ENCODE measurements at regions not wholly inside any gene's neighbourhood (a gene's known extent, or its start where the extent isn't known, plus 50 kb on each side); places are given as distances from the start of the nearest gene placed in this dataset.

DNA sequence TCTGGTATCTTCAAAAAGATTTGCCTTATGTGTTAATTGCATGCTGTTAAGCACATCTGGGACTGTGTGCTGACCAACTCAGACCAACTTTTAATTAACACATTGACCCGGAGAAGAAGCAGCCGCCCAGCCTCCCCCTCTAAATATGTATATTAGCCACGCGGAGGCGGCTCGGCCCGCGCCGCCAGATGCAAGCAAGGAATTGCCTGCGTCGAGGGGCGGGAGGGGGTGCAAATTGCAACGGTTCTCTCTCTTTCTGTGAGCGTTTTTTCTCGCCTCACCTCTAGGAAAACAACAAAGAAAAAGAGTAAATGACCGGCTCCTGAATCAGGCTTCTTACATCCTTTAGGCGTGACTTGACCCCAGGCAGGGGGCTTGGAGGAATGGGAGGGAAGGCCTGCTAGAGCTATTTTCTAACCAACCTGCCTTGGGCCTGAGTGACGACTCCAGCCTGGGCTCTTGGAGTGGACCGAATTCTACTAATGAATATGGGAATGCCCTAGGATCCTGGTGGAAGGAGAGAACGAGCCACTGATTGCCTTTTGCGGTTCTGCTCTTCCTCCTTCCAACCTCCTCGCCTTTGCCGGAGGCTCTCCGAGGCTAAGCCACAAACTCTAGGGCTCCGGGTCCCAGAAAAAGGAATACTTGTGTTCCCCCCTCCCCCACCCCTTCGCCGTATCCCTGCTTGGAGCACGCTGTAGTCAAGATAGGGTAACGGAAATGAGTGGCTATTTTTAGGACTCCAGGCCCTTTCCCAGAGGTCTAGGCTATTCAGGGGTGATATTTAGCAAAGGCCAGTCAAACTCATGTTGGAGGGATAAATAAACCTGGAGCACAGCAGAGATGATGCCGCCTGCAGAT lies 417.0 kb upstream of the ESRRG start:
- peaks cover 0 to 25% of the 10 kb centered on the region in 2 donors for H3K27me3 ChIP-seq
- H3K27ac ChIP-seq: no peak overlapping the region
- TF ChIP-seq, protein P1, sequence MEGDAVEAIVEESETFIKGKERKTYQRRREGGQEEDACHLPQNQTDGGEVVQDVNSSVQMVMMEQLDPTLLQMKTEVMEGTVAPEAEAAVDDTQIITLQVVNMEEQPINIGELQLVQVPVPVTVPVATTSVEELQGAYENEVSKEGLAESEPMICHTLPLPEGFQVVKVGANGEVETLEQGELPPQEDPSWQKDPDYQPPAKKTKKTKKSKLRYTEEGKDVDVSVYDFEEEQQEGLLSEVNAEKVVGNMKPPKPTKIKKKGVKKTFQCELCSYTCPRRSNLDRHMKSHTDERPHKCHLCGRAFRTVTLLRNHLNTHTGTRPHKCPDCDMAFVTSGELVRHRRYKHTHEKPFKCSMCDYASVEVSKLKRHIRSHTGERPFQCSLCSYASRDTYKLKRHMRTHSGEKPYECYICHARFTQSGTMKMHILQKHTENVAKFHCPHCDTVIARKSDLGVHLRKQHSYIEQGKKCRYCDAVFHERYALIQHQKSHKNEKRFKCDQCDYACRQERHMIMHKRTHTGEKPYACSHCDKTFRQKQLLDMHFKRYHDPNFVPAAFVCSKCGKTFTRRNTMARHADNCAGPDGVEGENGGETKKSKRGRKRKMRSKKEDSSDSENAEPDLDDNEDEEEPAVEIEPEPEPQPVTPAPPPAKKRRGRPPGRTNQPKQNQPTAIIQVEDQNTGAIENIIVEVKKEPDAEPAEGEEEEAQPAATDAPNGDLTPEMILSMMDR (IDR thresholded peaks at IDR 0.05): no peak
- TF ChIP-seq POLR2A (IDR thresholded peaks at IDR 0.05): no peak
- peaks cover 0 to 5% (median 0%) of the 10 kb centered on the region in 4 donors for H3K9me3 ChIP-seq
- no peaks in the 10 kb centered on the region for H3K36me3 ChIP-seq
- H3K4me1 ChIP-seq: peaks cover 0 to 16% (median 0%) of the 10 kb centered on the region in 4 donors
- DNase-seq: no peak
- no peak overlapping the region for H3K4me3 ChIP-seq

DNA sequence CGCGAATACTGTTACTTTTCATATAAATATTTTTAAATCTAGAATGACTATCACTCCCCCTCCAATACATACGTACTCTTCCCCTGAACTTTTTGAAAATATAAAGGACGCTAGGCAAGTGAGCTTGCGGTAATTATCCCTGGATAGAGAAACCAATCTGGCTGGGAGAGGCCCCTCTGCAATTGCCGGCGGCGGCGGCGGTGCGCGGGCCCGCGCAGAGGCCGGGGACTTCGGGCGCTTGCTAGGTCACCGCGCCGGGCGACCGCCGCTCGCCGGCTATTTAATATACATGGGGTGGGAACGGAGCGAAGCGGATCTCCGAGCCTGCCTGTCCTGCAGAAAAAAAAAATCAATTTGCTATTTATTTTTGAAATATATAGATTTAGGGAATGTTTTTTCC lies 416.3 kb upstream of the ESRRG start:
- H3K27ac ChIP-seq: no peak overlapping the region

DNA sequence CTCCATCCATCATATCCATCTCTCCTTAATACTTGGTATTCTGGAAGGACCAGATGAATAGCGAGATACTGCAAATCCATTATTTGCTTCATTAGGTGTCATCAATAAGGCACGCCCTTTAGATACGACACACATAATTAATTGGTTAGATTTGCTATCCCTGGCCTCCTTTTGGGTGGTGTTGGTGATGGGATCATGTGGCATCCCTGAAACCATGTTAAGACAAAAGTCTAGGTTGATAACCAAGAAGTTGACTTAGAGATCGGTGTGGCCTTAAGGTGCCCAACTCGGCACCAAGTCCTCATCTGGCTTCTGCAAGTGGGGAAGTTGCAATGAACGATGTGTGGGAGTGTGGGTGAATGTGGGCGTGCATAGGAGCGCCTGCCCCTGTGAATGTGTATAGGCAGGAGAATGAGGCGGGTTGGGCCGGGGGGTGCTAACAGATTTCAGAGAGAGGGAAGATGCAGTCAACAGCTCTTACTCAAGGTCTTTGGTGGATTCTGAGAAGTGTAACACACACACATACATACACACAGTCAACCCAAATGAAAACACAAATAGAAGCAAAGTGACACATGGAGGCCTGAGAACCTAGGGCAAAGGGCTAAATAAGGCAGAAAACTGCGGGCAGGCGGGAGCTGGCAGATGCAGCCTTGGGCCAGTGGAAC lies 415.7 kb upstream of the ESRRG start:
- no peak for DNase-seq
- Histone ChIP-seq H3K27me3 (peaks cover 0 to 27% of the 10 kb centered on the region in 2 donors), H3K36me3 (no peaks in the 10 kb centered on the region), H3K9me3 (peaks cover 0 to 5% (median 0%) of the 10 kb centered on the region in 4 donors), H3K27ac (no peak overlapping the region), H3K4me1 (peaks cover 0 to 29% (median 0%) of the 10 kb centered on the region in 4 donors), H3K4me3 (no peak overlapping the region)
- TF ChIP-seq POLR2A (IDR thresholded peaks at IDR 0.05): no peak
- TF ChIP-seq, protein P1 (IDR thresholded peaks at IDR 0.05): no peak

More for the DNA sequence above, 416.3 kb upstream of the ESRRG start:
- Histone ChIP-seq H3K36me3 (no peaks in the 10 kb centered on the region), H3K9me3 (peaks cover 0 to 5% (median 0%) of the 10 kb centered on the region in 4 donors), H3K4me1 (peaks cover 0 to 23% (median 0%) of the 10 kb centered on the region in 4 donors), H3K27me3 (peaks cover 0 to 27% of the 10 kb centered on the region in 2 donors), H3K4me3 (peak overlapping the region in 1 of 4 donors; percentile 9)
- DNase-seq: no peak
- TF ChIP-seq POLR2A (IDR thresholded peaks at IDR 0.05): no peak
- TF ChIP-seq, protein P1 (IDR thresholded peaks at IDR 0.05): no peak

DNA sequence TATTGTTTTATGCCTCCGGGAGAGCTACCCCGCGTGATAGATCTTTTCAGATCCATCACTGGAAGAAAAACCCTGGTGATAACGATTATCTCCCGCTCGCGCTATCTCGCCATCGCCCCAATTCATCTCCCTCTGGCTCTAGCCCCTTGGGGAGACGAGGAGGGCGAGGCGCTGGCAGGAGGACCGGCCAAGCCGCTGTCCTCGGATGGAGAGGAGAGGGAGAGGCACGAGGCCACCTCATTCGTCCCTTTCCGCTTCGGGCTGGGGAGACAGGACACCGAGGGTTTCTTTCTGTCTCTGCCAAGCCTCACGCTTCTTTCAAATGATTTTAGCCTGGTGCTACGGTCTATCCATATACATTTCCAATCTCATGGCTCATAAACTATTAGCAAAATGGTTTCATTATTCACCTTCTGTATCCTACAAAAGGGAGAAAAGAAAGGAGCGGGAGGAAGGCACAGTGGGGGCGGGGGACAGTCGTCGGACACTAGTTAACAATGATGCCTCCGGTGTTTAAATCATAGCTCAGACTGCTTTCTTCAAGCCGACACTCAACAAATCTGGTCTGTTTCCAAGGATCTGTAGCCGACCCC lies 415.0 kb upstream of the ESRRG start:
- H3K36me3 ChIP-seq: no peaks in the 10 kb centered on the region
- no peak overlapping the region for H3K27ac ChIP-seq
- peaks cover 0 to 27% of the 10 kb centered on the region in 2 donors for H3K27me3 ChIP-seq
- peaks cover 0 to 31% (median 0%) of the 10 kb centered on the region in 4 donors for H3K4me1 ChIP-seq
- peaks cover 0 to 5% (median 0%) of the 10 kb centered on the region in 4 donors for H3K9me3 ChIP-seq
- TF ChIP-seq, protein P1 (IDR thresholded peaks at IDR 0.05): no peak
- no peak for TF ChIP-seq POLR2A (IDR thresholded peaks at IDR 0.05)
- no peak for DNase-seq
- no peak overlapping the region for H3K4me3 ChIP-seq

DNA sequence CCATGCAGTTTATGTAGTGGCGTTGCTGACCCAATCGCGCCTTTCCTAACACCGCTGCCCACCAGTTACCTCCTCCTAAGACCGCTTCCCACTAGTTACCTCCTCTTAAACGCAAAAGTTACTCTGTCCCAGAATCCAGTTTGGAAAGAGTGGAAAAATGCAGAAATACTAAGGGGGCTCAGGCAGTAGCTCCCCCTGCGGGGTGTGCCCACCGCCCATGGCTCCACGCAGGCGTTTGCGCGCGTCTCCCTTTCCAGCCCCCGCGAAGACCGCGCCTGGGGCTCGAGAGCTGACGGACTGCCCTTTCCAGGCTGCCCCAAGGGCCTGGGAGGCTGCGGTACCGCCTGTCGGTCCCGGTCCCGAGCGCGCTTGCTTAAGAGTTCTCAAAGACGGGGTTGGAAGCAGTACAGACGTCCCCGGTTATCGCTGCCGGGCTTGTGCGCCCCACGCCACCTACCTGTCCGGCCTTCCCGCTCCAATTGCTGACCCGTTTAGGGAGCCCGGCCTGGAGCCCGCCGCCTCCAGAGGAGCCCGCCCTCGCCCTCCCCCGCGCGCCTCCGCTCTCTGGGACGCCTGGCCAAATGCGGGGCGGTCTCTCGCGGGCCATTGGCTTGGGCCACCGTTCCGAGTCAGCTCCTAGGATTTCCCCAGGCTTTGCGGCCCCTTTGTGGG lies 414.1 kb upstream of the ESRRG start:
- H3K4me1 ChIP-seq: peaks cover 0 to 31% (median 0%) of the 10 kb centered on the region in 4 donors
- H3K36me3 ChIP-seq: no peaks in the 10 kb centered on the region
- H3K27me3 ChIP-seq: peaks cover 0 to 27% of the 10 kb centered on the region in 2 donors
- H3K4me3 ChIP-seq: peak overlapping the region in 2 of 4 donors; percentile 1 to 4
- no peak for TF ChIP-seq POLR2A (IDR thresholded peaks at IDR 0.05)
- TF ChIP-seq, protein P1 (IDR thresholded peaks at IDR 0.05): no peak
- peak in 1 of 3 donors; percentile 48 for DNase-seq
- peaks cover 0 to 5% (median 0%) of the 10 kb centered on the region in 4 donors for H3K9me3 ChIP-seq
- H3K27ac ChIP-seq: no peak overlapping the region
